RPMI7951 (cell line): ENCODE measurements at regions not wholly inside any gene's neighbourhood (a gene's known extent, or its start where the extent isn't known, plus 50 kb on each side); places are given as distances from the start of the nearest gene placed in this dataset.
"Not testable (repeated sequence)": the region's sequence is repeated elsewhere in the genome, so short reads cannot be mapped to it uniquely, and the experiment has no call there.

Experiments
- DNase-seq: peaks from one replicate; pipeline ENCODE4 v3.0.0-alpha.2; 2012; ENCODE audit warnings: low read depth

GRCh38 chr12:33514893-33515292 lies 75.3 kb upstream of the SYT10 start:
- no peak for DNase-seq

DNA sequence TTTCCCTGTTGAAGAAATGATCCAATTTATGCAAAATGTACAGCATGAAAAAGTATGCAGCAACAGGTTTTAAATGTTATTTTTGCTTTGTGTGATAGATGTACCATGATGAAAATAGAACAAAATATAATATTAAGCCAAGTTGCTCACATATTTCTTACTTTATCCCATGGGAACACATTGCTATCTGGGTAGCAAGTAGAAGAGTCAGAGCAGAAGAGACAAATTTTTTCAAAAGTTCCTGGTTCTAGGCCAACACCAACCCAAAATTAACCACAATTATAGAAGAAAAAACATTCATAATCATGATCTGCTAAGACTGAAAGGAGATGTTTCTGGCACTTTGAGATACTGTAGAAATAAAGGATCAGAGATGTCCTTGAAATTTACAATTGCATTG lies 79.9 kb upstream of the SYT10 start:
- DNase-seq = no peak

GRCh38 chr12:33520505-33521302 lies 81.1 kb upstream of the SYT10 start:
- peak; percentile 19 for DNase-seq

- DNase-seq = no peak
These were observed 89.4 kb upstream of the SYT10 start for GRCh38 chr12:33529031-33529430.

DNA sequence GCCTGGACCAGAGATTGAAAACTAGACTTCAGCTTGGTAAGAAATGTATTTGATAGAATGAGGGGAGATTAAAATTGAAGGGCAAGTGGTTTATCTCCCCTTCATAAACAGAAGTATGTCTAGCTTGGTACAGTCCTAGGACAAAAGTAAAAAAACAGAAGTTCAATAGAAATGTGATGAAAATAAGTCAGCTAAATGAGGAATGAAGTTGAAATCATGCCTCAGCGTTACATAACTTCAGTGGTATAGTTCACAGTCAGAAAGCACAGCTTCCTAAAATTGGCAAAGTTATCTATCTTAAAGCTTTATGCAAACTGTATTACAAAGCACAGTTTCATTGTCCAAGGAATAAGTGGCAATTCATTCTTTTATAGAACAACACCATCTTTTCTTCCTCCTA lies 90.2 kb upstream of the SYT10 start:
- DNase-seq = no peak

DNA sequence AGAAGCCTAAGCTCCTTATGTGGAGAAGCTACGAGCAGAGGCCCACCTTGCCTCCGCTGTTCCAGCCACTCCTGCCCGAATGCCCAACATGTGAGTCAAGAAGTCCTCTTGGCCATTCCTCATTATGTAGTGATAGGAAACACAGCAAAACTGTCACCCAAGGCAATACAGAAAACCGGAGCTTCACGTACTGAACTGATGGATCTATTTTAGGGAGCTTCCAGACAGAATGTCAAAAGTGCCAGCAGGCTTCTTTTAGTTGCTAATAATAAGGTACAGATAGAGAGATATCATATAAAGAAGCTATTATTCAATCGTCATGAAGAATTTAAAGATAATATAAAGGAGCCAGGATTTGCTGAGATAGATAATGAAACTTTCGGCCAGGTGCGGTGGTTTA lies 91.6 kb upstream of the SYT10 start:
- DNase-seq = no peak

GRCh38 chr12:33533527-33533926 lies 93.9 kb upstream of the SYT10 start:
- no peak for DNase-seq

GRCh38 chr12:33536431-33536830 lies 96.8 kb upstream of the SYT10 start:
- DNase-seq = no peak

DNA sequence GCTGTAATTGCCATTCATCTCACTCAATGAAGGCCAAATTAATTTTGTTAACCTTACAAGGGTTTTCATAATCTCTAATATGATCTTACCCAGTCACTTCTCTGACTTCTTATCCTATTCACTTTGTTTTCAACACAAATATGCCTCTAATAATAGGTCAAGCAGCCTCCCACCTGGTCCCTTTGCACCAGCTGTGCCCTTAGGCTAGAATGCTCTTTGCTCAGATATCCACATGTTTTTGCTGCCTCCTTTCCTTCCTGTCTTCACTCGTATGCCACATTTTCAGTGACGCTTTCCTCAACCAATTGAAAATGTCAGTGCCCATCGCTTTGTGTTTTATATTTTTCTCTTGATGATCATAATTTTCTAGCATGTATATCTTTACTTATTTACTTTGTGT lies 106.4 kb upstream of the SYT10 start:
- peak; percentile 1 for DNase-seq

- DNase-seq = no peak
These were observed 107.5 kb upstream of the SYT10 start for GRCh38 chr12:33547084-33547483.

DNA sequence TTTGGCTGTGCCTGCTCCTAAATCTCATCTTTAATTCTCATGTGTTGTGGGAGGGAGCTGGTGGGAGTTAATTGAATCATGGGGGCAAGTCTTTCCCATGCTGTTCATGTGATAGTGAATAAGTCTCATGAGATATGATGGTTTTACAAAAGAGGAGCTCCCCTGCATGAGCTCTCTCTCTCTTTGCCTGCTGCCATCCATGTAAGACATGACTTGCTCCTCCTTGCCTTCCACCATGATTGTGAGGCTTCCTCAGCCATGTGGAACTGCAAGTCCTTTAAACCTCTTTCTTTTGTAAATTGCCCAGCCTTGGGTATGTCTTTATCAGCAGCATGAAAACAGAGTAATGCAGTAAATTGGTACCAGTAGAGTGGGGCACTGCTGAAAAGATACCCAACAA lies 110.6 kb upstream of the SYT10 start:
- not testable (repeated sequence) for DNase-seq

- no peak for DNase-seq
These were observed 111.4 kb upstream of the SYT10 start for GRCh38 chr12:33551006-33551405.

DNA sequence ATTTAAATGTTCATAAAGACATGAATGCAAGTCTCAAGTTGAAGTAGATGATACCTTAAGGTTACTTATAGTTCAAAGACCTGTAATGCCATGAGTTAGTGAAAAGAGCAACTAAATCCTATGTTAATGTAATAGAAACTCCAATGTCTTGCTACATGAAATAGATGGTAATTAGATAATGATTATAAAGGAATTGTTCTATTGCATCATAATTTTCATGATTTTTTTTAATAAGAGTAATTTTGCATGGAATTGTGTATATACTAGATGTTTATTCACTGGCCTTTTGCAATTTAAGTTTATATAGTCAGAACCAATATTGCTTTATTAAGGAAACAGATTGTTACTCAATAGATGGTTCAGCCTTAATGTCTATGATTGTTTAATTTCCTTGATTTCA lies 115.5 kb upstream of the SYT10 start:
- DNase-seq = no peak

GRCh38 chr12:33560653-33561208 lies 121.1 kb upstream of the SYT10 start:
- DNase-seq = no peak

- no peak for DNase-seq
These were observed 122.8 kb upstream of the SYT10 start for GRCh38 chr12:33562401-33562800.

GRCh38 chr12:33566403-33566802 lies 126.8 kb upstream of the SYT10 start:
- no peak for DNase-seq

DNA sequence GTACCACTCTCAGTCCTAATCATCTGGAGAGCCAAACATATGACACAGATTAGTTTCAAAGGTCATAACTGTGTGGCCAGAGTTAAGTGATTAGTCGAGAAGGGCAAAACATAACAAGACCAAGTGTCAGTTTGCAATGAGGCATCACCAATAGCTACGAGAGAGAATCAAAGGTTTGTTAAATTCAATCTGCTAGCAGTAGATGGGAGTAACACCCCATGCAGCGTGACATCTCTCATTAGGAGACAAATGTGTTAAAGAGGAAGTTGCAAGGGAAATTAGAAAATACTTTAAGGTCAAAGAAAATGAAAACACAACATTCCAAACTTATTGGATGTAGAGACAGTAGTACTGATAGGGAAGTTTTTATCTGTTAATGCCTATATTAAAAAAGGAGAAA lies 135.7 kb upstream of the SYT10 start:
- no peak for DNase-seq

- no peak for DNase-seq
These were observed 142.0 kb upstream of the SYT10 start for GRCh38 chr12:33581613-33582122.

DNA sequence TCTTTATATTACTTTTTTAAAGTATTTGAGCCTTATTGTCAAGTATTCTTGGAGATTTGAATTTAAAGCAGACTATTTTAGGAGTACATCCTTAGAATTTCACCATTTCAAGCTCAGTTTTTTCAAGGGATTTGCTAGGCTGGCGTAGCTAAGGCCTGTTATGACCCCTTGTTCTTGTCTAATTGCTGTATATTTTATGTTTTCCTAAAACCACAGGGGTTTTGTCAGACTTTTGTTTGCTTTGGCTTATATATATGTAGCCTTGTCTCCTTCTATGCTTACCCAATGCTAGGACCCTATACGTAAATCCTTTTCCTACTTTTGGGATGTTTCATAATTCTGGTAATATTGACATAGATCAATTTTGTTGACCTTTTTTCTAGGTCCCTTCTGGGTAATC lies 147.0 kb upstream of the SYT10 start:
- no peak for DNase-seq

- DNase-seq = peak; percentile 83
These were observed 147.7 kb upstream of the SYT10 start for GRCh38 chr12:33587354-33587753.

GRCh38 chr12:33587784-33588712 lies 148.4 kb upstream of the SYT10 start:
- DNase-seq = peak; percentile 90

DNA sequence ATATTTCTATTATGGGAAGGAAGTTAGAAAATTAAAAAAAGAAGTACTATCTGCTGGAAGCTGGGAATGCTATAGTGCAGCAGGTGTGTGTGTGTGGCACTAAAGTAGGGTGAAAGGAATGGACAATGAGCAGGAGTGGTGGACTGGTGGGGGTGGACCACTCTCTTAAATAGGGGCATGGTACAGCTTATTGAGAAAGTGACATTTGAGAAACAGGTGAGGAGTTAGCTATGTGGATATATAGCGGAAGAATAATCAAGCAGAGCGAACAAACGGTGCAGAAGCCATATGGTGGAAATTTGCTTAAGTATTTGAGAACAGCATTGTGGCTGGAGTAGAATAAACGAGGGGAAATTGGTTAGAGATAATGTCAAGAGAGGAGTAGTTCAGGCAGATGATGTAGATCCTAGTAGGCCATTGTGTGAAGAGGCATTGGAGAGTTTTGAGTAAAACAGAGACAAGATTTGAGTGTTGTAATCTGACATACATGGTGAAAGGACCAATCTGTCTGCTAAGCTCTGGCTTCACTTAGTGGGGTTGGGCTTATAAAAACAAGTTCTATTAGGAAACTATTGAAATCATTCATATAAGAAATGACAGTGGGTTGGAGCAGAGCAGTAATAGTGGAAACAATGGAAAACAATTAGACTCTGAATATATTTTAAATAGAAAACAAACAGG lies 149.2 kb upstream of the SYT10 start:
- DNase-seq = no peak
